Ishikawa (cell line): ENCODE measurements at regions not wholly inside any gene's neighbourhood (a gene's known extent, or its start where the extent isn't known, plus 50 kb on each side); places are given as distances from the start of the nearest gene placed in this dataset.

Experiments
- EGR1 ChIP-seq: IDR thresholded peaks from 2 replicates; pipeline ENCODE4 v1.6.1; 2012
- EP300 ChIP-seq: IDR thresholded peaks from 2 replicates; pipeline ENCODE4 v1.6.1; 2012; ENCODE audit warnings: borderline replicate concordance
- FOXM1 ChIP-seq: IDR thresholded peaks from 2 replicates; pipeline ENCODE4 v1.6.1; 2012; ENCODE audit warnings: low read depth, borderline replicate concordance
- RAD21 ChIP-seq: IDR thresholded peaks from 2 replicates; pipeline ENCODE4 v1.6.1; 2012; ENCODE audit warnings: low read depth
- REST ChIP-seq: IDR thresholded peaks from 2 replicates; pipeline ENCODE4 v1.6.1; 2012; ENCODE audit warnings: low read depth, mild to moderate bottlenecking
- TAF1 ChIP-seq: IDR thresholded peaks from 2 replicates; pipeline ENCODE4 v1.6.1; 2012; ENCODE audit warnings: low read depth, mild to moderate bottlenecking
- TCF12 ChIP-seq: IDR thresholded peaks from 2 replicates; pipeline ENCODE4 v1.6.1; 2012; ENCODE audit warnings: low read depth
- TEAD4 ChIP-seq: IDR thresholded peaks from 2 replicates; pipeline ENCODE4 v1.6.1; 2012
- YY1 ChIP-seq: IDR thresholded peaks from 2 replicates; pipeline ENCODE4 v1.6.1; 2012; ENCODE audit warnings: low read depth
- ZBTB7A ChIP-seq: IDR thresholded peaks from 2 replicates; pipeline ENCODE4 v1.6.1; 2012; ENCODE audit warnings: low read depth
- TF ChIP-seq, protein P1 (sequence below): IDR thresholded peaks from 2 replicates; pipeline ENCODE4 v1.6.1; 2012
- TF ChIP-seq, protein P2 (sequence below): IDR thresholded peaks from 2 replicates; pipeline ENCODE4 v1.6.1; 2012

- TF ChIP-seq TEAD4: no peak
- TF ChIP-seq EP300: no peak
- no peak for TF ChIP-seq TAF1
- no peak for TF ChIP-seq ZBTB7A
- no peak for TF ChIP-seq FOXM1
- no peak for TF ChIP-seq RAD21
- TF ChIP-seq, protein P1, sequence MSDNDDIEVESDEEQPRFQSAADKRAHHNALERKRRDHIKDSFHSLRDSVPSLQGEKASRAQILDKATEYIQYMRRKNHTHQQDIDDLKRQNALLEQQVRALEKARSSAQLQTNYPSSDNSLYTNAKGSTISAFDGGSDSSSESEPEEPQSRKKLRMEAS: no peak
- TF ChIP-seq, protein P2, sequence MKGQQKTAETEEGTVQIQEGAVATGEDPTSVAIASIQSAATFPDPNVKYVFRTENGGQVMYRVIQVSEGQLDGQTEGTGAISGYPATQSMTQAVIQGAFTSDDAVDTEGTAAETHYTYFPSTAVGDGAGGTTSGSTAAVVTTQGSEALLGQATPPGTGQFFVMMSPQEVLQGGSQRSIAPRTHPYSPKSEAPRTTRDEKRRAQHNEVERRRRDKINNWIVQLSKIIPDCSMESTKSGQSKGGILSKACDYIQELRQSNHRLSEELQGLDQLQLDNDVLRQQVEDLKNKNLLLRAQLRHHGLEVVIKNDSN: no peak
- no peak for TF ChIP-seq TCF12
- no peak for TF ChIP-seq YY1
- no peak for TF ChIP-seq REST
- no peak for TF ChIP-seq EGR1
Measured at GRCh38 chr12:83528571-83528970, 841.9 kb downstream of the TMTC2 start.
